GM12865 (cell line): ENCODE measurements at regions not wholly inside any gene's neighbourhood (a gene's known extent, or its start where the extent isn't known, plus 50 kb on each side); places are given as distances from the start of the nearest gene placed in this dataset.
"Not testable (repeated sequence)": the region's sequence is repeated elsewhere in the genome, so short reads cannot be mapped to it uniquely, and the experiment has no call there.

Experiments used
- DNase-seq: peaks from one replicate; pipeline ENCODE4 v3.0.0; 2010; ENCODE audit warnings: low read depth
- H3K4me3 ChIP-seq: 2 replicates; pipeline ENCODE4 v1.5.1; 2011; ENCODE audit warnings: mild to moderate bottlenecking, low read depth, low read length, control low read depth
- CTCF ChIP-seq: IDR thresholded peaks from 2 replicates; pipeline ENCODE4 v1.5.1; 2011; ENCODE audit warnings: low read length, control low read depth, low read depth, inconsistent platforms; ENCODE audit not compliant: insufficient read depth; ENCODE audit errors: missing control alignments

GRCh38 chr3:31106204-31106603 lies 211.7 kb upstream of the GADL1 start:
- no peak for DNase-seq
- no peak overlapping the region for H3K4me3 ChIP-seq
- TF ChIP-seq CTCF = no peak

DNA sequence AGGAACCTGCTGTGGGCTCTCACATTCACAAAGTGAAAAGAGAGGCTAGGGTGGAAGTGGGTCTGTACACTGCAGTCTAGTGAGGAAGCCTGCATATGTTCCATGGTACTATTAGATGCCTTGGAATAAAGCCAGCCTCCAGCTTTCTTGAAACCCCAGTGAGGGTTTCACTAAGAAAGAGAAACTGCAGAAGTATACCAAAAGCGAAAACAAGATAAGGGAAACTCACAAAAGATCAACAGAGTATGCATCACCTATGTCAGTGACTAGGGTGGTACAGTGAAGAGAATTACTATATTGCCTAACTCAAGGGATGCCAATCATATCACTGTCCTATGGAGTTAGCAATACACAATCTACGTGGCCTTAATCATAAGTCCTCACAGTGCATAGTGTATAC lies 212.5 kb upstream of the GADL1 start:
- peak; percentile 56 for DNase-seq
- no peak overlapping the region for H3K4me3 ChIP-seq
- TF ChIP-seq CTCF = no peak

DNA sequence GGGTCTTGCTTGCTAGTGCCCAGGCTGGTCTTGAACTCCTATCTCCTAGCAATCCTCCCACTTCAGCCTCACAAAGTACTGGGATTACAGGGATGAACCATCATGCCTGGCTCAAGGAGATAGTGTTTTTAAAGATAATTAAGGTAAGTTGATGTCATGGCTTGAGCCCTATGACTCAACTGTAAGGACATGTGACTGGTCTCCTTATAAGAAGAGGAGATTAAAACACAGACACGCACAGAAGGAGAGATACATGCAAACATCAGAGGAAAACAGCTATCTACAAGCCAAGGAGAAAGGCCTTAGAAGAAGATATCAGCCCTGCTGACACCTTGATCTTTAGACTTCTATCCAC lies 220.4 kb upstream of the GADL1 start:
- TF ChIP-seq CTCF = no peak
- no peak overlapping the region for H3K4me3 ChIP-seq
- DNase-seq = no peak

GRCh38 chr3:31115531-31115930 lies 221.1 kb upstream of the GADL1 start:
- not testable (repeated sequence) for H3K4me3 ChIP-seq, DNase-seq

DNA sequence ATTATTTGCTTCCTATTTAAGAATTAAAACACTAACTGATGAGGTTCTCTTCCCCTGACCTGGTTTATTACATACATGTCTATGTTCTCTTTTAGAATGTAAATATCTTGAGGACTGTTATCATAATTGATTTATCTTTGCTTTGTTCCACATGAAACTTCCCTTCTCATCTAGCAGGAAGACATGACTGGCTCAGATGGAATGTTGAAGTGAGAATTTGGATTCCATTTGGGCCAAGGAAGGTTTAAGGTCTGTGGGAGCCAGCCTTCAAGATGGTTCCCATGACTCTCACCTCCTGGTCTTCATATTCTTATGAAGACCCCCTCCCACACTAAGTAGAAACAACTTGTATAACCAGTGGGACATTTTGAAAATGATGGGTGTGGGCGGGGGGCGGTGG lies 222.2 kb upstream of the GADL1 start:
- TF ChIP-seq CTCF = no peak
- no peak for DNase-seq

GRCh38 chr3:31117854-31118253 lies 223.4 kb upstream of the GADL1 start:
- DNase-seq = no peak
- H3K4me3 ChIP-seq = no peak overlapping the region
- no peak for TF ChIP-seq CTCF

More for the DNA sequence above, 222.2 kb upstream of the GADL1 start:
- H3K4me3 ChIP-seq = no peak overlapping the region

DNA sequence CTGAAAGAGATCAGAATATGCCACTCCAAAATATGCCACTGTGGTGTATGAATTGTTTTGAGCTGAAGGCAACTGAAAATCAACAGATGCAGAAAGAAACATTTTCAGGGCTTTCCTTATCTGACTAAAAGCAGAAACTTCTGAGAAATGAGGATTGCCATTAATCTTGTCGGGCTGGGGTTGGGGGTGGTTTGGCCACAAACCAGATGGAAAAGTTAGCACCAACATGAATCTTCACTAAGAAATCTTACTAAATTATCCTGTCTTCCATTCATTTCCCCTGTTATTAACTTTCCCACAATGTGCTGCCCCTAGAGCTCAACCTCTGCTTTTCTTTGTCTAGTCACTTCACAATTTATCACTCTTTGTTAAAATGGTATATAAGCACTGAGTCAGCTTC lies 229.9 kb upstream of the GADL1 start:
- no peak overlapping the region for H3K4me3 ChIP-seq
- no peak for DNase-seq
- TF ChIP-seq CTCF = no peak
